SK-N-SH treated with all-trans-retinoic acid at 6 μM for 48 hours (cell line): ENCODE measurements at regions not wholly inside any gene's neighbourhood (a gene's known extent, or its start where the extent isn't known, plus 50 kb on each side); places are given as distances from the start of the nearest gene placed in this dataset.
"Not testable (repeated sequence)": the region's sequence is repeated elsewhere in the genome, so short reads cannot be mapped to it uniquely, and the experiment has no call there.

ENCODE experiments used
- ATAC-seq: fragments of 200-7000 bp; cut with Tn5 transposase; 3 replicates; pipeline ENCODE4 v1.9.1; 2020; ENCODE audit warnings: mild to moderate bottlenecking, moderate library complexity
- ARNTL ChIP-seq: fragments of 450-650 bp; formaldehyde crosslinking; IDR thresholded peaks from 2 replicates; pipeline ENCODE4 v1.5.0; 2020; ENCODE audit warnings: low read depth, mild to moderate bottlenecking, moderate library complexity, borderline replicate concordance
- BACH2 ChIP-seq: fragments of 250-450 bp; sonication (Bioruptor Pico); IDR thresholded peaks from 2 replicates; pipeline ENCODE4 v1.9.0; 2021; ENCODE audit warnings: mild to moderate bottlenecking, borderline replicate concordance
- CSDC2 ChIP-seq: fragments of 250-450 bp; sonication (Bioruptor Pico); IDR thresholded peaks from 2 replicates; pipeline ENCODE4 v1.5.0; 2020; ENCODE audit warnings: mild to moderate bottlenecking, moderate library complexity
- GLIS3 ChIP-seq: fragments of 250-450 bp; sonication (Bioruptor Pico); IDR thresholded peaks from 2 replicates; pipeline ENCODE4 v1.5.0; 2020; ENCODE audit warnings: mild to moderate bottlenecking, moderate library complexity
- ISL1 ChIP-seq: fragments of 250-450 bp; sonication (Bioruptor Pico); IDR thresholded peaks from 2 replicates; pipeline ENCODE4 v2.1.2; 2022; ENCODE audit warnings: mild to moderate bottlenecking, moderate library complexity
- OSR1 ChIP-seq: fragments of 250-450 bp; sonication (Bioruptor Pico); IDR thresholded peaks from 2 replicates; pipeline ENCODE4 v1.8.0; 2022; ENCODE audit warnings: moderate library complexity, mild to moderate bottlenecking, inconsistent platforms
- PPARA ChIP-seq: fragments of 250-450 bp; sonication (Bioruptor Pico); IDR thresholded peaks from 2 replicates; pipeline ENCODE4 v1.5.0; 2020; ENCODE audit warnings: mild to moderate bottlenecking, borderline replicate concordance
- RARB ChIP-seq: fragments of 250-450 bp; sonication (Bioruptor Pico); IDR thresholded peaks from 2 replicates; pipeline ENCODE4 v1.8.0; 2021; ENCODE audit warnings: mild to moderate bottlenecking, moderate library complexity
- SNAI2 ChIP-seq: fragments of 250-450 bp; sonication (Bioruptor Pico); IDR thresholded peaks from 2 replicates; pipeline ENCODE4 v1.5.0; 2020; ENCODE audit warnings: mild to moderate bottlenecking, moderate library complexity
- TOX ChIP-seq: fragments of 250-450 bp; sonication (Bioruptor Pico); IDR thresholded peaks from 2 replicates; pipeline ENCODE4 v1.8.0; 2021; ENCODE audit warnings: mild to moderate bottlenecking, moderate library complexity, borderline replicate concordance
- ZC3H10 ChIP-seq: fragments of 250-450 bp; sonication (Bioruptor Pico); IDR thresholded peaks from 2 replicates; pipeline ENCODE4 v1.5.1; 2021; ENCODE audit warnings: mild to moderate bottlenecking, moderate library complexity
- ZFP3 ChIP-seq: fragments of 250-450 bp; sonication (Bioruptor Pico); IDR thresholded peaks from 2 replicates; pipeline ENCODE4 v1.5.0; 2020; ENCODE audit warnings: mild to moderate bottlenecking, moderate library complexity
- ZNF565 ChIP-seq: fragments of 450-650 bp; formaldehyde crosslinking; conservative IDR thresholded peaks from 2 replicates; pipeline ENCODE4 v1.5.0; 2020; ENCODE audit warnings: low read depth, mild to moderate bottlenecking, moderate library complexity
- ZNF70 ChIP-seq: fragments of 450-650 bp; formaldehyde crosslinking; IDR thresholded peaks from 2 replicates; pipeline ENCODE4 v1.5.0; 2020; ENCODE audit warnings: mild to moderate bottlenecking, moderate library complexity
- ZNF8 ChIP-seq: fragments of 450-650 bp; formaldehyde crosslinking; IDR thresholded peaks from 2 replicates; pipeline ENCODE4 v1.5.0; 2020; ENCODE audit warnings: mild to moderate bottlenecking, moderate library complexity
- TF ChIP-seq, protein P1 (sequence below): fragments of 250-450 bp; sonication (Bioruptor Pico); IDR thresholded peaks from 2 replicates; pipeline ENCODE4 v1.5.1; 2021; ENCODE audit warnings: mild to moderate bottlenecking, moderate library complexity
- TF ChIP-seq, protein P2 (sequence below): fragments of 250-450 bp; sonication (Bioruptor Pico); IDR thresholded peaks from 2 replicates; pipeline ENCODE4 v1.8.0; 2021; ENCODE audit warnings: low read depth, mild to moderate bottlenecking, moderate library complexity, borderline replicate concordance
- TF ChIP-seq, protein P3 (sequence below): fragments of 250-450 bp; sonication (Bioruptor Pico); IDR thresholded peaks from 2 replicates; pipeline ENCODE4 v1.5.0; 2020; ENCODE audit warnings: mild to moderate bottlenecking, moderate library complexity
- TF ChIP-seq, protein P4 (sequence below): fragments of 250-450 bp; sonication (Bioruptor Pico); IDR thresholded peaks from 2 replicates; pipeline ENCODE4 v1.5.1; 2020; ENCODE audit warnings: low read depth, mild to moderate bottlenecking, moderate library complexity

DNA sequence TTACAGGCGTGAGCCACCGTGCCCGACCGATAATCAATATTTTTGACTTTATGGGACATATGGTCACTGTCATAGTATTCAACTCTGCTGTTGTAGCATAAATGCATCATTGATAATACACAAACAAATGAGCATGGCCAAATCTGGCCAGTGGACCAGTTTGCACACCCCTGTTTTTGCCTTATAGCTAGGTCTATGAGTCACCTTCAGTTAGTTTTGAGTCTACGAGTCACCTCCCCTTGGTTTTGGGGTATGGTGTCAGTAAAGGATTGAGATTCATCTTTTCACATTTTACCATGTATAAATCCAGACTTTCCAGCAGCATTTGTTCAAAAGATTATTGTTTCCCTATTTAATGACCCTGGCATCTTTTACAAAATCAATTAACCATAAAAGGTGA, 362.5 kb upstream of the NRP1 start:
- TF ChIP-seq, protein P1, sequence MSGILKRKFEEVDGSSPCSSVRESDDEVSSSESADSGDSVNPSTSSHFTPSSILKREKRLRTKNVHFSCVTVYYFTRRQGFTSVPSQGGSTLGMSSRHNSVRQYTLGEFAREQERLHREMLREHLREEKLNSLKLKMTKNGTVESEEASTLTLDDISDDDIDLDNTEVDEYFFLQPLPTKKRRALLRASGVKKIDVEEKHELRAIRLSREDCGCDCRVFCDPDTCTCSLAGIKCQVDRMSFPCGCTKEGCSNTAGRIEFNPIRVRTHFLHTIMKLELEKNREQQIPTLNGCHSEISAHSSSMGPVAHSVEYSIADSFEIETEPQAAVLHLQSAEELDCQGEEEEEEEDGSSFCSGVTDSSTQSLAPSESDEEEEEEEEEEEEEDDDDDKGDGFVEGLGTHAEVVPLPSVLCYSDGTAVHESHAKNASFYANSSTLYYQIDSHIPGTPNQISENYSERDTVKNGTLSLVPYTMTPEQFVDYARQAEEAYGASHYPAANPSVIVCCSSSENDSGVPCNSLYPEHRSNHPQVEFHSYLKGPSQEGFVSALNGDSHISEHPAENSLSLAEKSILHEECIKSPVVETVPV (CRISPR knock-in tag): no peak
- no peak for TF ChIP-seq SNAI2 (CRISPR knock-in tag)
- TF ChIP-seq GLIS3 (CRISPR knock-in tag): no peak
- no peak for TF ChIP-seq ZNF70
- no peak for TF ChIP-seq ZC3H10 (CRISPR knock-in tag)
- TF ChIP-seq, protein P2, sequence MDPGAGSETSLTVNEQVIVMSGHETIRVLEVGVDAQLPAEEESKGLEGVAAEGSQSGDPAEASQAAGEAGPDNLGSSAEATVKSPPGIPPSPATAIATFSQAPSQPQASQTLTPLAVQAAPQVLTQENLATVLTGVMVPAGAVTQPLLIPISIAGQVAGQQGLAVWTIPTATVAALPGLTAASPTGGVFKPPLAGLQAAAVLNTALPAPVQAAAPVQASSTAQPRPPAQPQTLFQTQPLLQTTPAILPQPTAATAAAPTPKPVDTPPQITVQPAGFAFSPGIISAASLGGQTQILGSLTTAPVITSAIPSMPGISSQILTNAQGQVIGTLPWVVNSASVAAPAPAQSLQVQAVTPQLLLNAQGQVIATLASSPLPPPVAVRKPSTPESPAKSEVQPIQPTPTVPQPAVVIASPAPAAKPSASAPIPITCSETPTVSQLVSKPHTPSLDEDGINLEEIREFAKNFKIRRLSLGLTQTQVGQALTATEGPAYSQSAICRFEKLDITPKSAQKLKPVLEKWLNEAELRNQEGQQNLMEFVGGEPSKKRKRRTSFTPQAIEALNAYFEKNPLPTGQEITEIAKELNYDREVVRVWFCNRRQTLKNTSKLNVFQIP (CRISPR knock-in tag): no peak
- no peak for TF ChIP-seq CSDC2 (CRISPR knock-in tag)
- TF ChIP-seq, protein P3, sequence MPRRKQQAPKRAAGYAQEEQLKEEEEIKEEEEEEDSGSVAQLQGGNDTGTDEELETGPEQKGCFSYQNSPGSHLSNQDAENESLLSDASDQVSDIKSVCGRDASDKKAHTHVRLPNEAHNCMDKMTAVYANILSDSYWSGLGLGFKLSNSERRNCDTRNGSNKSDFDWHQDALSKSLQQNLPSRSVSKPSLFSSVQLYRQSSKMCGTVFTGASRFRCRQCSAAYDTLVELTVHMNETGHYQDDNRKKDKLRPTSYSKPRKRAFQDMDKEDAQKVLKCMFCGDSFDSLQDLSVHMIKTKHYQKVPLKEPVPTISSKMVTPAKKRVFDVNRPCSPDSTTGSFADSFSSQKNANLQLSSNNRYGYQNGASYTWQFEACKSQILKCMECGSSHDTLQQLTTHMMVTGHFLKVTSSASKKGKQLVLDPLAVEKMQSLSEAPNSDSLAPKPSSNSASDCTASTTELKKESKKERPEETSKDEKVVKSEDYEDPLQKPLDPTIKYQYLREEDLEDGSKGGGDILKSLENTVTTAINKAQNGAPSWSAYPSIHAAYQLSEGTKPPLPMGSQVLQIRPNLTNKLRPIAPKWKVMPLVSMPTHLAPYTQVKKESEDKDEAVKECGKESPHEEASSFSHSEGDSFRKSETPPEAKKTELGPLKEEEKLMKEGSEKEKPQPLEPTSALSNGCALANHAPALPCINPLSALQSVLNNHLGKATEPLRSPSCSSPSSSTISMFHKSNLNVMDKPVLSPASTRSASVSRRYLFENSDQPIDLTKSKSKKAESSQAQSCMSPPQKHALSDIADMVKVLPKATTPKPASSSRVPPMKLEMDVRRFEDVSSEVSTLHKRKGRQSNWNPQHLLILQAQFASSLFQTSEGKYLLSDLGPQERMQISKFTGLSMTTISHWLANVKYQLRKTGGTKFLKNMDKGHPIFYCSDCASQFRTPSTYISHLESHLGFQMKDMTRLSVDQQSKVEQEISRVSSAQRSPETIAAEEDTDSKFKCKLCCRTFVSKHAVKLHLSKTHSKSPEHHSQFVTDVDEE: no peak
- no peak for TF ChIP-seq RARB
- no peak for TF ChIP-seq PPARA (CRISPR knock-in tag)
- TF ChIP-seq OSR1: no peak
- no peak for TF ChIP-seq ZNF565 (CRISPR knock-in tag)
- TF ChIP-seq ISL1 (CRISPR knock-in tag): no peak
- no peak for ATAC-seq

DNA sequence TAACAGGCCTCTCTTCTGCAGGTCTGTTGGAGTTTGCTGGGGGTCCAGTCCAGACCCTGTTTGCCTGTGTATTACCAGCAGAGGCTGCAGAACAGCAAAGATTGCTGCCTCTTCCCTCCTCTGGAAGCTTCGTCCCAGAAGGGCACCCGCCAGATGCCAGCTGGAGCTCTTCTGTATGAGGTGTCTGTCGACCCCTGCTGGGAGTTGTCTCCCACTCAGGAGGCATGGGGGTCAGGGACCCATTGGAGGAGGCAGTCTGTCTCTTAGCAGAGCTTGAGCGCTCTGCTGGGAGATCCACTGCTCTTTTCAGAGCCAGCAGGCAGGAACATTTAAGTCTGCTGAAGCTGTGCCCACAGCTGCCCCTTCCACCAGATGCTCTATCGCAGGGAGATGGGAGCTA, 361.1 kb upstream of the NRP1 start:
- no peak for TF ChIP-seq BACH2 (CRISPR knock-in tag)
- TF ChIP-seq GLIS3 (CRISPR knock-in tag): no peak
- TF ChIP-seq ZFP3 (CRISPR knock-in tag): no peak
- no peak for TF ChIP-seq ZC3H10 (CRISPR knock-in tag)
- TF ChIP-seq ARNTL (CRISPR knock-in tag): no peak
- TF ChIP-seq, protein P3: no peak
- TF ChIP-seq RARB: no peak
- no peak for TF ChIP-seq ZNF8 (CRISPR knock-in tag)
- no peak for TF ChIP-seq CSDC2 (CRISPR knock-in tag)
- no peak for TF ChIP-seq PPARA (CRISPR knock-in tag)
- no peak for TF ChIP-seq TOX (CRISPR knock-in tag)
- TF ChIP-seq, protein P4, sequence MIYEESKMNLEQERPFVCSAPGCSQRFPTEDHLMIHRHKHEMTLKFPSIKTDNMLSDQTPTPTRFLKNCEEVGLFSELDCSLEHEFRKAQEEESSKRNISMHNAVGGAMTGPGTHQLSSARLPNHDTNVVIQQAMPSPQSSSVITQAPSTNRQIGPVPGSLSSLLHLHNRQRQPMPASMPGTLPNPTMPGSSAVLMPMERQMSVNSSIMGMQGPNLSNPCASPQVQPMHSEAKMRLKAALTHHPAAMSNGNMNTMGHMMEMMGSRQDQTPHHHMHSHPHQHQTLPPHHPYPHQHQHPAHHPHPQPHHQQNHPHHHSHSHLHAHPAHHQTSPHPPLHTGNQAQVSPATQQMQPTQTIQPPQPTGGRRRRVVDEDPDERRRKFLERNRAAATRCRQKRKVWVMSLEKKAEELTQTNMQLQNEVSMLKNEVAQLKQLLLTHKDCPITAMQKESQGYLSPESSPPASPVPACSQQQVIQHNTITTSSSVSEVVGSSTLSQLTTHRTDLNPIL (CRISPR knock-in tag): no peak
- TF ChIP-seq ISL1 (CRISPR knock-in tag): no peak
- no peak for TF ChIP-seq ZNF70
- ATAC-seq: no peak

DNA sequence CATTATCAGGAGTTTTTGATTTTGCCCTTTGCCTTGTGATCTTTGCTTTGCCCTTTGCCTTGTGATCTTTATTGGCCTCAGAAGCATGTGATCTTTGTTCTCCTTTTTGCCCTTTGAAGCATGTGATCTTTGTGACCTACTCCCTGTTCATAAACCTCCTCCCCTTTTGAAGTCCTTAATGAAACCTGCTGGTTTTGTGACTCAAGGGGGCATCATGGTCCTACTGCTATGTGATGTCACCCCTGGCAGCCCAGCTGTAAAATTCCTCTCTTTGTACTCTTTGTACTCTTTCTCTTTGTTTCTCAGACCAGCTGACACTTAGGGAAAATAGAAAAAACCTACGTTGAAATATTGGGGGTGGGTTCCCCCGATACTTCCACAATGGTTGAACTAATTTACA, 356.1 kb upstream of the NRP1 start:
- not testable (repeated sequence) for ATAC-seq

DNA sequence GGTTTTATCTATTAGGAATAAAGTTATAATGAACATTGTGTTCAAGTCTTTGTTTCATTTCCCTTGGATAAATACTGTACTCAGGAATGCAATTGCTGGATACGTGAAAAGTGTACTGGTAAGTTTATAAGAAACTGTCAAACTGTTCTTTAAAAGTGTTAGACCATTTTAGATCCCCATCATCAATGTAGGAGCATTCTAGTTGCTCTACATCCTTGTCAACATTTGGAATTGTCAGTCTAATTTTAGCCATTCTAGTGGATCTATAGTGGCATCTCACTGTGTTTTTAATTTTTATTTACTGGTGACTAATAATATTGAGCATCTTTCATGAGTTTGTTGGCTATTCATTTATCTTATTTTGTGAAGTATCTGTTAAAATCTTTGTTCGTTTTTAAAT, 354.0 kb upstream of the NRP1 start:
- 0 out of 2 replicates have a peak, but pooled peaks have one; percentile 61 for TF ChIP-seq ZFP3 (CRISPR knock-in tag)
- TF ChIP-seq, protein P2 (CRISPR knock-in tag): no peak
- TF ChIP-seq CSDC2 (CRISPR knock-in tag): no peak
- TF ChIP-seq, all 23 proteins: peak for 1
- ATAC-seq: no peak
